ENCODE measurements at regions not wholly inside any gene's neighbourhood (a gene's known extent, or its start where the extent isn't known, plus 50 kb on each side); places are given as distances from the start of the nearest gene placed in this dataset.
"Not testable (repeated sequence)": the region's sequence is repeated elsewhere in the genome, so short reads cannot be mapped to it uniquely, and the experiment has no call there.

GRCh38 chr16:79969458-79969857 is 368.9 kb upstream of the MAF start:
- Mint-ChIP-seq H3K4me3 (no peak overlapping the region), H3K9me3 (ENCODE audit: low read depth) (no peaks in the 10 kb centered on the region), H3K4me1 (ENCODE audit: low read depth) (no peaks in the 10 kb centered on the region), H3K36me3 (no peaks in the 10 kb centered on the region), H3K27me3 (no peaks in the 10 kb centered on the region), H3K27ac (no peak overlapping the region)

- no peaks in the 10 kb centered on the region for H3K4me1 Mint-ChIP-seq (ENCODE audit: low read depth)
- H3K36me3 Mint-ChIP-seq, result no peaks in the 10 kb centered on the region
- no peak overlapping the region for H3K27ac Mint-ChIP-seq
- H3K9me3 Mint-ChIP-seq (ENCODE audit: low read depth), result no peaks in the 10 kb centered on the region
- no peaks in the 10 kb centered on the region for H3K27me3 Mint-ChIP-seq
- H3K4me3 Mint-ChIP-seq, result no peak overlapping the region
Measured at GRCh38 chr16:79966226-79966625, 365.7 kb upstream of the MAF start.

GRCh38 chr16:79965718-79966117 is 365.2 kb upstream of the MAF start:
- Mint-ChIP-seq H3K4me1 (ENCODE audit: low read depth) (no peaks in the 10 kb centered on the region), H3K4me3 (no peak overlapping the region), H3K27me3 (peaks cover 2% of the 10 kb centered on the region), H3K27ac (no peak overlapping the region), H3K9me3 (ENCODE audit: low read depth) (peaks cover 3% of the 10 kb centered on the region), H3K36me3 (no peaks in the 10 kb centered on the region)

GRCh38 chr16:79964104-79964503 is 363.6 kb upstream of the MAF start:
- Mint-ChIP-seq H3K4me1 (ENCODE audit: low read depth) (no peaks in the 10 kb centered on the region), H3K4me3 (no peak overlapping the region), H3K36me3 (no peaks in the 10 kb centered on the region), H3K27ac (no peak overlapping the region), H3K27me3 (peaks cover 2% of the 10 kb centered on the region), H3K9me3 (ENCODE audit: low read depth) (peaks cover 3% of the 10 kb centered on the region)

GRCh38 chr16:79962962-79963361 is 362.4 kb upstream of the MAF start:
- Mint-ChIP-seq H3K36me3 (no peaks in the 10 kb centered on the region), H3K4me3 (no peak overlapping the region), H3K9me3 (ENCODE audit: low read depth) (peaks cover 3% of the 10 kb centered on the region), H3K4me1 (ENCODE audit: low read depth) (no peaks in the 10 kb centered on the region), H3K27me3 (peaks cover 2% of the 10 kb centered on the region), H3K27ac (no peak overlapping the region)

GRCh38 chr16:79959226-79959625 is 358.7 kb upstream of the MAF start:
- Mint-ChIP-seq H3K4me3 (no peak overlapping the region), H3K27me3 (peaks cover 3% of the 10 kb centered on the region), H3K36me3 (no peaks in the 10 kb centered on the region), H3K9me3 (ENCODE audit: low read depth) (peaks cover 3% of the 10 kb centered on the region), H3K27ac (no peak overlapping the region), H3K4me1 (ENCODE audit: low read depth) (no peaks in the 10 kb centered on the region)

GRCh38 chr16:79954921-79955705 is 354.6 kb upstream of the MAF start:
- H3K27ac Mint-ChIP-seq, result no peak overlapping the region
- H3K4me1 Mint-ChIP-seq (ENCODE audit: low read depth), result no peaks in the 10 kb centered on the region
- peaks cover 1% of the 10 kb centered on the region for H3K27me3 Mint-ChIP-seq
- H3K36me3 Mint-ChIP-seq, result no peaks in the 10 kb centered on the region
- H3K9me3 Mint-ChIP-seq (ENCODE audit: low read depth), result no peaks in the 10 kb centered on the region
- H3K4me3 Mint-ChIP-seq, result no peak overlapping the region

- Mint-ChIP-seq H3K4me1 (ENCODE audit: low read depth) (no peaks in the 10 kb centered on the region), H3K27ac (no peak overlapping the region), H3K36me3 (no peaks in the 10 kb centered on the region), H3K27me3 (peaks cover 4% of the 10 kb centered on the region), H3K4me3 (no peak overlapping the region), H3K9me3 (ENCODE audit: low read depth) (no peaks in the 10 kb centered on the region)
Measured at GRCh38 chr16:79950932-79951719, 350.6 kb upstream of the MAF start.

- no peaks in the 10 kb centered on the region for H3K36me3 Mint-ChIP-seq
- H3K9me3 Mint-ChIP-seq (ENCODE audit: low read depth), result no peaks in the 10 kb centered on the region
- H3K27me3 Mint-ChIP-seq, result peaks cover 4% of the 10 kb centered on the region
- H3K4me1 Mint-ChIP-seq (ENCODE audit: low read depth), result no peaks in the 10 kb centered on the region
- H3K27ac Mint-ChIP-seq, result no peak overlapping the region
- no peak overlapping the region for H3K4me3 Mint-ChIP-seq
Measured at GRCh38 chr16:79949417-79949816, 348.9 kb upstream of the MAF start.

GRCh38 chr16:79947771-79948170 is 347.2 kb upstream of the MAF start:
- Mint-ChIP-seq H3K4me1 (ENCODE audit: low read depth) (no peaks in the 10 kb centered on the region), H3K27ac (no peak overlapping the region), H3K4me3 (no peak overlapping the region), H3K27me3 (peaks cover 4% of the 10 kb centered on the region), H3K9me3 (ENCODE audit: low read depth) (no peaks in the 10 kb centered on the region), H3K36me3 (no peaks in the 10 kb centered on the region)

GRCh38 chr16:79946252-79946651 is 345.7 kb upstream of the MAF start:
- H3K4me3 Mint-ChIP-seq, result no peak overlapping the region
- H3K9me3 Mint-ChIP-seq (ENCODE audit: low read depth), result no peaks in the 10 kb centered on the region
- no peaks in the 10 kb centered on the region for H3K36me3 Mint-ChIP-seq
- H3K27me3 Mint-ChIP-seq, result peaks cover 4% of the 10 kb centered on the region
- H3K4me1 Mint-ChIP-seq (ENCODE audit: low read depth), result no peaks in the 10 kb centered on the region
- H3K27ac Mint-ChIP-seq, result no peak overlapping the region

GRCh38 chr16:79943736-79944135 is 343.2 kb upstream of the MAF start:
- Mint-ChIP-seq H3K4me3 (no peak overlapping the region), H3K27me3 (peaks cover 2% of the 10 kb centered on the region), H3K9me3 (ENCODE audit: low read depth) (no peaks in the 10 kb centered on the region), H3K27ac (no peak overlapping the region), H3K36me3 (no peaks in the 10 kb centered on the region), H3K4me1 (ENCODE audit: low read depth) (no peaks in the 10 kb centered on the region)

GRCh38 chr16:79938575-79938974 is 338.0 kb upstream of the MAF start:
- no peaks in the 10 kb centered on the region for H3K36me3 Mint-ChIP-seq
- no peaks in the 10 kb centered on the region for H3K9me3 Mint-ChIP-seq (ENCODE audit: low read depth)
- no peak overlapping the region for H3K4me3 Mint-ChIP-seq
- no peak overlapping the region for H3K27ac Mint-ChIP-seq
- no peaks in the 10 kb centered on the region for H3K4me1 Mint-ChIP-seq (ENCODE audit: low read depth)
- no peaks in the 10 kb centered on the region for H3K27me3 Mint-ChIP-seq

- H3K36me3 Mint-ChIP-seq; H3K9me3 Mint-ChIP-seq (ENCODE audit: low read depth); H3K27me3 Mint-ChIP-seq; H3K27ac Mint-ChIP-seq; H3K4me1 Mint-ChIP-seq (ENCODE audit: low read depth); H3K4me3 Mint-ChIP-seq: not testable (repeated sequence)
Measured at GRCh38 chr16:79937671-79938070, 337.1 kb upstream of the MAF start.

GRCh38 chr16:79933603-79934002 is 333.1 kb upstream of the MAF start:
- no peak overlapping the region for H3K4me3 Mint-ChIP-seq
- H3K36me3 Mint-ChIP-seq, result no peaks in the 10 kb centered on the region
- H3K27ac Mint-ChIP-seq, result no peak overlapping the region
- no peaks in the 10 kb centered on the region for H3K9me3 Mint-ChIP-seq (ENCODE audit: low read depth)
- H3K27me3 Mint-ChIP-seq, result no peaks in the 10 kb centered on the region
- H3K4me1 Mint-ChIP-seq (ENCODE audit: low read depth), result no peaks in the 10 kb centered on the region
